ENCODE measurements at regions not wholly inside any gene's neighbourhood (a gene's known extent, or its start where the extent isn't known, plus 50 kb on each side); places are given as distances from the start of the nearest gene placed in this dataset.

- no peak overlapping the region for H3K9ac ChIP-seq (ENCODE audit: low read length)
- H3K4me2 ChIP-seq (ENCODE audit: low read length): no peak overlapping the region
- no peak overlapping the region for H2AFZ ChIP-seq (ENCODE audit: low read depth, low read length)
- no peaks in the 10 kb centered on the region for H3K9me2 ChIP-seq (ENCODE audit: insufficient read depth, low read length)
- no peaks in the 10 kb centered on the region for H3K36me3 ChIP-seq (ENCODE audit: insufficient read depth, low read length)
- no peaks in the 10 kb centered on the region for H3K27me3 ChIP-seq (ENCODE audit: insufficient read depth, low read depth, low read length)
- no peaks in the 10 kb centered on the region for H4K20me1 ChIP-seq (ENCODE audit: insufficient read depth)
- no peak overlapping the region for H3K4me3 ChIP-seq (ENCODE audit: low read length)
- H3K27ac ChIP-seq (ENCODE audit: low read length): no peak overlapping the region
- no peak for TF ChIP-seq EP300 (conservative IDR thresholded peaks at IDR 0.05; ENCODE audit: poor library complexity, severe bottlenecking)
- TF ChIP-seq POLR2AphosphoS5 (IDR thresholded peaks at IDR 0.05): no peak
- TF ChIP-seq, protein P1, sequence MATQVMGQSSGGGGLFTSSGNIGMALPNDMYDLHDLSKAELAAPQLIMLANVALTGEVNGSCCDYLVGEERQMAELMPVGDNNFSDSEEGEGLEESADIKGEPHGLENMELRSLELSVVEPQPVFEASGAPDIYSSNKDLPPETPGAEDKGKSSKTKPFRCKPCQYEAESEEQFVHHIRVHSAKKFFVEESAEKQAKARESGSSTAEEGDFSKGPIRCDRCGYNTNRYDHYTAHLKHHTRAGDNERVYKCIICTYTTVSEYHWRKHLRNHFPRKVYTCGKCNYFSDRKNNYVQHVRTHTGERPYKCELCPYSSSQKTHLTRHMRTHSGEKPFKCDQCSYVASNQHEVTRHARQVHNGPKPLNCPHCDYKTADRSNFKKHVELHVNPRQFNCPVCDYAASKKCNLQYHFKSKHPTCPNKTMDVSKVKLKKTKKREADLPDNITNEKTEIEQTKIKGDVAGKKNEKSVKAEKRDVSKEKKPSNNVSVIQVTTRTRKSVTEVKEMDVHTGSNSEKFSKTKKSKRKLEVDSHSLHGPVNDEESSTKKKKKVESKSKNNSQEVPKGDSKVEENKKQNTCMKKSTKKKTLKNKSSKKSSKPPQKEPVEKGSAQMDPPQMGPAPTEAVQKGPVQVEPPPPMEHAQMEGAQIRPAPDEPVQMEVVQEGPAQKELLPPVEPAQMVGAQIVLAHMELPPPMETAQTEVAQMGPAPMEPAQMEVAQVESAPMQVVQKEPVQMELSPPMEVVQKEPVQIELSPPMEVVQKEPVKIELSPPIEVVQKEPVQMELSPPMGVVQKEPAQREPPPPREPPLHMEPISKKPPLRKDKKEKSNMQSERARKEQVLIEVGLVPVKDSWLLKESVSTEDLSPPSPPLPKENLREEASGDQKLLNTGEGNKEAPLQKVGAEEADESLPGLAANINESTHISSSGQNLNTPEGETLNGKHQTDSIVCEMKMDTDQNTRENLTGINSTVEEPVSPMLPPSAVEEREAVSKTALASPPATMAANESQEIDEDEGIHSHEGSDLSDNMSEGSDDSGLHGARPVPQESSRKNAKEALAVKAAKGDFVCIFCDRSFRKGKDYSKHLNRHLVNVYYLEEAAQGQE (IDR thresholded peaks at IDR 0.05; ENCODE audit: borderline replicate concordance): no peak
- no peaks in the 10 kb centered on the region for H3K79me2 ChIP-seq (replicated peaks; ENCODE audit: insufficient read depth, low read length)
- H3F3A ChIP-seq (ENCODE audit: insufficient read depth, low read length, poor library complexity, severe bottlenecking): no peaks in the 10 kb centered on the region
- no peaks in the 10 kb centered on the region for H3K9me3 ChIP-seq (ENCODE audit: low read length)
These were observed 325.2 kb downstream of the BRINP1 start for GRCh38 chr9:119043996-119044395.

DNA sequence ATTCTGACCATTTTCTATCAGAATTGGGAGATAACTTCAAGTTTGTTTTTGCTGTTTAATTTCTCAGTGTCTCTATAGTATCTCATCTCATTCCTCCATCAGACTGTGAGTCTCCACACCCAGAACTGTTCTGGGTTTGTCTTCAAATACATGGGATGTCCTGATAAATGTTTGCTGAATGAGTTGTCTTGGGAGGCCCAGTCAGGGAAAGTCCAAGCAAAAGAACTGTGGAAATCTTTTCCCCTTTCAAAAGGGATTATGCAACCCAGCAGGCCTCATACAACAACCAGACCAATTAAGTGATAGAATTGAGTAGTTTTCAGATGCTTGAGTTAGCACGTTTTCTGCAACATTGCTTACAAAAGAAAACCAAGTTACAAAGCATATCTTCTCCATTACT is 324.4 kb downstream of the BRINP1 start:
- no peak overlapping the region for H3K4me2 ChIP-seq (ENCODE audit: low read length)
- H2AFZ ChIP-seq (ENCODE audit: low read depth, low read length): no peak overlapping the region
- no peaks in the 10 kb centered on the region for H3K79me2 ChIP-seq (replicated peaks; ENCODE audit: insufficient read depth, low read length)
- H3K9me2 ChIP-seq (ENCODE audit: insufficient read depth, low read length): no peaks in the 10 kb centered on the region
- H3K36me3 ChIP-seq (ENCODE audit: insufficient read depth, low read length): no peaks in the 10 kb centered on the region
- no peak overlapping the region for H3K9ac ChIP-seq (ENCODE audit: low read length)
- TF ChIP-seq SMC3 (conservative IDR thresholded peaks at IDR 0.05; ENCODE audit: poor library complexity) (no peak), EP300 (conservative IDR thresholded peaks at IDR 0.05; ENCODE audit: poor library complexity, severe bottlenecking) (no peak), EZH2 (IDR thresholded peaks at IDR 0.05; ENCODE audit: borderline replicate concordance, insufficient read depth, low read length, poor library complexity, severe bottlenecking) (no peak), TAF1 (IDR thresholded peaks at IDR 0.05; ENCODE audit: low read depth) (no peak), RAD21 (conservative IDR thresholded peaks at IDR 0.05) (no peak), POLR2AphosphoS5 (IDR thresholded peaks at IDR 0.05) (no peak), MXI1 (conservative IDR thresholded peaks at IDR 0.05; ENCODE audit: poor library complexity, severe bottlenecking) (no peak)
- TF ChIP-seq, protein P1 (IDR thresholded peaks at IDR 0.05; ENCODE audit: borderline replicate concordance): no peak
- TF ChIP-seq, protein P2, sequence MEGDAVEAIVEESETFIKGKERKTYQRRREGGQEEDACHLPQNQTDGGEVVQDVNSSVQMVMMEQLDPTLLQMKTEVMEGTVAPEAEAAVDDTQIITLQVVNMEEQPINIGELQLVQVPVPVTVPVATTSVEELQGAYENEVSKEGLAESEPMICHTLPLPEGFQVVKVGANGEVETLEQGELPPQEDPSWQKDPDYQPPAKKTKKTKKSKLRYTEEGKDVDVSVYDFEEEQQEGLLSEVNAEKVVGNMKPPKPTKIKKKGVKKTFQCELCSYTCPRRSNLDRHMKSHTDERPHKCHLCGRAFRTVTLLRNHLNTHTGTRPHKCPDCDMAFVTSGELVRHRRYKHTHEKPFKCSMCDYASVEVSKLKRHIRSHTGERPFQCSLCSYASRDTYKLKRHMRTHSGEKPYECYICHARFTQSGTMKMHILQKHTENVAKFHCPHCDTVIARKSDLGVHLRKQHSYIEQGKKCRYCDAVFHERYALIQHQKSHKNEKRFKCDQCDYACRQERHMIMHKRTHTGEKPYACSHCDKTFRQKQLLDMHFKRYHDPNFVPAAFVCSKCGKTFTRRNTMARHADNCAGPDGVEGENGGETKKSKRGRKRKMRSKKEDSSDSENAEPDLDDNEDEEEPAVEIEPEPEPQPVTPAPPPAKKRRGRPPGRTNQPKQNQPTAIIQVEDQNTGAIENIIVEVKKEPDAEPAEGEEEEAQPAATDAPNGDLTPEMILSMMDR (IDR thresholded peaks at IDR 0.05; ENCODE audit: poor library complexity, severe bottlenecking): no peak
- no peaks in the 10 kb centered on the region for H4K20me1 ChIP-seq (ENCODE audit: insufficient read depth)
- no peak overlapping the region for H3K27ac ChIP-seq (ENCODE audit: low read length)
- H3F3A ChIP-seq (ENCODE audit: insufficient read depth, low read length, poor library complexity, severe bottlenecking): no peaks in the 10 kb centered on the region
- H3K4me3 ChIP-seq (ENCODE audit: low read length): no peak overlapping the region
- H3K9me3 ChIP-seq (ENCODE audit: low read length): no peaks in the 10 kb centered on the region
- no peaks in the 10 kb centered on the region for H3K27me3 ChIP-seq (ENCODE audit: insufficient read depth, low read depth, low read length)

Measured in neural cell (in vitro differentiated cells).